ENCODE measurements at regions not wholly inside any gene's neighbourhood (a gene's known extent, or its start where the extent isn't known, plus 50 kb on each side); places are given as distances from the start of the nearest gene placed in this dataset.

DNA sequence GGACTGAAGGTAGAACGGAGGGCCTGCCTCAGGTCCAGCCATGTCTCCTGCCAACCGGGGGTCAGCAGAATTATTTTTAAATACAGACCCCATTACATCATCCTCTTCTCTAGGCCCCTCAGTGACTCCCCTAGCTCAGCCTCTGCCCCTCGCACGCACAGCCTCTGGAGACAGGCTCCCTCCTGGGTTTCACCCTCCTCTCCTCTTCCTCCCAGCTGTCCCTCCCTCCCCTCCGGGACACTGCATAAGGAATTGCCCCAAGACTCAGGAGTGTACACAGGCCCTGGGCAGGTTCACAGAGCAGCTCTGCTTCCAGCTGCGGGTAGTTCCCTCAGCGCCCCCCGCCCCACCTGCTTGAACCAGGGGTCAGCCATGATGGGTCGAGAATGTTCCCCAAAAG lies 520.2 kb upstream of the MYT1L start:
- WGBS (ENCODE audit: low lambda C conversion rate), result 71% methylated on average over 7 of the region's 9 CpGs

DNA sequence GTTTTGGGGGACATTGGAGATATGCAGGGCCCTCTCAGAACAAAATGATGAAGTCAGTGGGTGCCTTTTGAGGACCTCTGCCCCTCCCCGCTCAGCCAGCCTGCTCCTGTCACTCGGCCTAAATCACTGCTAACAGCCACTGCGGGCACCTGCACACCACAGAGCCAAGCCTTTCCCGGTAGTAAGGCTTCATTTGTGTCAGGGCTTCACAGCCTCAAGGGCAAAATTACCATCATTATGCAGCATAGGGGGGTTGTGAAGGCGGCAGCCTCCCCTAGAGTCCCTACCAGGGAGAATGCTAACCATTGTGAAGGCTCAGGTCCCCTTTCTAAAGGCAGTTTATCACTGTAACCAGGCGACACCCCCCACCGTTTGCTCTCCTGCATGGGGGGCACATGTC lies 519.8 kb upstream of the MYT1L start:
- Histone ChIP-seq H4K20me1 (ENCODE audit: insufficient read depth) (no peaks in the 10 kb centered on the region), H3K4me2 (no peak overlapping the region), H3F3A (replicated peaks; ENCODE audit: insufficient read depth) (no peaks in the 10 kb centered on the region), H2AFZ (ENCODE audit: low read depth) (no peak overlapping the region), H3K4me3 (ENCODE audit: low read depth in 2 of 2, low read length in 1 of 2) (no peak overlapping the region), H3K9me2 (no peaks in the 10 kb centered on the region), H3K36me3 (replicated peaks in 1 of 2; ENCODE audit: control insufficient read depth in 1 of 2, insufficient read depth in 2 of 2, low read length in 1 of 2) (no peaks in the 10 kb centered on the region), H3K79me2 (ENCODE audit: insufficient read depth) (no peaks in the 10 kb centered on the region), H3K27ac (ENCODE audit: low read depth in 2 of 2, low read length in 1 of 2) (peak overlapping the region in 1 of 2 experiments; percentile 85; a peak in 2 of 4 replicates), H3K9ac (no peak overlapping the region), H3K4me1 (ENCODE audit: control insufficient read depth in 1 of 2, insufficient read depth in 2 of 2, low read depth in 1 of 2, low read length in 1 of 2) (peaks cover 0 to 68% of the 10 kb centered on the region in 2 experiments; a peak in 2 of 4 replicates), H3K9me3 (no peaks in the 10 kb centered on the region), H3K27me3 (ENCODE audit: insufficient read depth) (no peaks in the 10 kb centered on the region)
- ChIA-PET POLR2A (interaction anchor here (5.1 kb wide), 1 partner anchor 275 kb away, joined by 71 read pairs; no protein-coding TSS in a partner anchor), CTCF (no interaction called here)
- WGBS (ENCODE audit: low lambda C conversion rate), result 43% methylated on average over 7 of the region's 7 CpGs
- DNase-seq, result no peak
- TF ChIP-seq FOXJ3 (CRISPR knock-in tag; IDR thresholded peaks at IDR 0.05) (no peak), RCOR1 (IDR thresholded peaks at IDR 0.05; ENCODE audit: low read length) (no peak), FOSL2 (IDR thresholded peaks at IDR 0.05; ENCODE audit: borderline replicate concordance, low read depth) (no peak), NRF1 (IDR thresholded peaks at IDR 0.05; ENCODE audit: low read depth, low read length) (no peak), FOXM1 (IDR thresholded peaks at IDR 0.05; ENCODE audit: low read depth) (no peak), JUND (IDR thresholded peaks at IDR 0.05) (no peak), EP300 (IDR thresholded peaks at IDR 0.05; ENCODE audit: borderline replicate concordance in 1 of 2, low read depth in 1 of 2, low read length in 1 of 2) (no peak), ELF1 (IDR thresholded peaks at IDR 0.05) (no peak), SIN3A (IDR thresholded peaks at IDR 0.05; ENCODE audit: borderline replicate concordance, low read depth, low read length) (no peak), GATA2 (CRISPR knock-in tag; IDR thresholded peaks at IDR 0.05) (no peak)
- TF ChIP-seq, protein P1, sequence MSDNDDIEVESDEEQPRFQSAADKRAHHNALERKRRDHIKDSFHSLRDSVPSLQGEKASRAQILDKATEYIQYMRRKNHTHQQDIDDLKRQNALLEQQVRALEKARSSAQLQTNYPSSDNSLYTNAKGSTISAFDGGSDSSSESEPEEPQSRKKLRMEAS (IDR thresholded peaks at IDR 0.05; ENCODE audit: low read depth), result no peak
- TF ChIP-seq, protein P2, sequence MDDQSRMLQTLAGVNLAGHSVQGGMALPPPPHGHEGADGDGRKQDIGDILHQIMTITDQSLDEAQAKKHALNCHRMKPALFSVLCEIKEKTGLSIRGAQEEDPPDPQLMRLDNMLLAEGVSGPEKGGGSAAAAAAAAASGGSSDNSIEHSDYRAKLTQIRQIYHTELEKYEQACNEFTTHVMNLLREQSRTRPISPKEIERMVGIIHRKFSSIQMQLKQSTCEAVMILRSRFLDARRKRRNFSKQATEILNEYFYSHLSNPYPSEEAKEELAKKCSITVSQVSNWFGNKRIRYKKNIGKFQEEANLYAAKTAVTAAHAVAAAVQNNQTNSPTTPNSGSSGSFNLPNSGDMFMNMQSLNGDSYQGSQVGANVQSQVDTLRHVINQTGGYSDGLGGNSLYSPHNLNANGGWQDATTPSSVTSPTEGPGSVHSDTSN (IDR thresholded peaks at IDR 0.05), result no peak

More for the DNA sequence above, 520.2 kb upstream of the MYT1L start:
- Histone ChIP-seq H3K27ac (ENCODE audit: low read depth in 2 of 2, low read length in 1 of 2) (peak overlapping the region in 1 of 2 experiments; percentile 85; a peak in 1 of 4 replicates), H3K79me2 (ENCODE audit: insufficient read depth) (no peaks in the 10 kb centered on the region), H3K4me1 (ENCODE audit: control insufficient read depth in 1 of 2, insufficient read depth in 2 of 2, low read depth in 1 of 2, low read length in 1 of 2) (peaks cover 0 to 63% of the 10 kb centered on the region in 2 experiments; a peak in 2 of 4 replicates), H3K9ac (no peak overlapping the region), H3K4me2 (no peak overlapping the region), H3K9me3 (no peaks in the 10 kb centered on the region), H3K9me2 (no peaks in the 10 kb centered on the region), H3K36me3 (replicated peaks in 1 of 2; ENCODE audit: control insufficient read depth in 1 of 2, insufficient read depth in 2 of 2, low read length in 1 of 2) (no peaks in the 10 kb centered on the region), H4K20me1 (ENCODE audit: insufficient read depth) (no peaks in the 10 kb centered on the region), H3K4me3 (ENCODE audit: low read depth in 2 of 2, low read length in 1 of 2) (no peak overlapping the region), H3F3A (replicated peaks; ENCODE audit: insufficient read depth) (no peaks in the 10 kb centered on the region), H3K27me3 (ENCODE audit: insufficient read depth) (no peaks in the 10 kb centered on the region), H2AFZ (ENCODE audit: low read depth) (no peak overlapping the region)
- DNase-seq, result no peak
- TF ChIP-seq RAD21 (IDR thresholded peaks at IDR 0.05; ENCODE audit: low read length), result no peak
- no peak for TF ChIP-seq JUND (IDR thresholded peaks at IDR 0.05)
- no peak for TF ChIP-seq EP300 (IDR thresholded peaks at IDR 0.05; ENCODE audit: borderline replicate concordance in 1 of 2, low read depth in 1 of 2, low read length in 1 of 2)
- no peak for TF ChIP-seq GATA2 (CRISPR knock-in tag; IDR thresholded peaks at IDR 0.05)
- no peak for TF ChIP-seq POLR2AphosphoS5 (IDR thresholded peaks at IDR 0.05; ENCODE audit: low read depth, low read length)
- TF ChIP-seq SIN3A (IDR thresholded peaks at IDR 0.05; ENCODE audit: borderline replicate concordance, low read depth, low read length), result no peak
- no peak for TF ChIP-seq NFIC (IDR thresholded peaks at IDR 0.05; ENCODE audit: borderline replicate concordance)
- TF ChIP-seq, protein P3, sequence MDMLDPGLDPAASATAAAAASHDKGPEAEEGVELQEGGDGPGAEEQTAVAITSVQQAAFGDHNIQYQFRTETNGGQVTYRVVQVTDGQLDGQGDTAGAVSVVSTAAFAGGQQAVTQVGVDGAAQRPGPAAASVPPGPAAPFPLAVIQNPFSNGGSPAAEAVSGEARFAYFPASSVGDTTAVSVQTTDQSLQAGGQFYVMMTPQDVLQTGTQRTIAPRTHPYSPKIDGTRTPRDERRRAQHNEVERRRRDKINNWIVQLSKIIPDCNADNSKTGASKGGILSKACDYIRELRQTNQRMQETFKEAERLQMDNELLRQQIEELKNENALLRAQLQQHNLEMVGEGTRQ (IDR thresholded peaks at IDR 0.05; ENCODE audit: borderline replicate concordance, low read depth, low read length), result no peak
- no peak for TF ChIP-seq YY1 (IDR thresholded peaks at IDR 0.05; ENCODE audit: low read depth)
- no peak for TF ChIP-seq SMC3 (IDR thresholded peaks at IDR 0.05; ENCODE audit: low read depth, low read length)
- no peak for TF ChIP-seq FOXM1 (IDR thresholded peaks at IDR 0.05; ENCODE audit: low read depth)
- POLR2A ChIA-PET, result interaction anchor here (0.9 kb wide), 1 partner anchor 12 kb away, joined by 3 read pairs; no protein-coding TSS in a partner anchor
- CTCF ChIA-PET, result interaction anchor here (1.1 kb wide), 2 partner anchors 11 to 13 kb away, joined by 3 read pairs; no protein-coding TSS in a partner anchor
